Right renal pelvis (tissue), 4 donors: ENCODE measurements at regions not wholly inside any gene's neighbourhood (a gene's known extent, or its start where the extent isn't known, plus 50 kb on each side); places are given as distances from the start of the nearest gene placed in this dataset.
A peak's percentile ranks its signal among the peaks of the same experiment; 100 is the strongest.

ENCODE experiments used
- DNase-seq, 4 donors: peaks; one replicate each; pipeline ENCODE4 v3.0.0-alpha.2; 2013; ENCODE audit warnings: low read depth in 4 of 4, low spot score in 3 of 4, missing footprints in 1 of 4

DNA sequence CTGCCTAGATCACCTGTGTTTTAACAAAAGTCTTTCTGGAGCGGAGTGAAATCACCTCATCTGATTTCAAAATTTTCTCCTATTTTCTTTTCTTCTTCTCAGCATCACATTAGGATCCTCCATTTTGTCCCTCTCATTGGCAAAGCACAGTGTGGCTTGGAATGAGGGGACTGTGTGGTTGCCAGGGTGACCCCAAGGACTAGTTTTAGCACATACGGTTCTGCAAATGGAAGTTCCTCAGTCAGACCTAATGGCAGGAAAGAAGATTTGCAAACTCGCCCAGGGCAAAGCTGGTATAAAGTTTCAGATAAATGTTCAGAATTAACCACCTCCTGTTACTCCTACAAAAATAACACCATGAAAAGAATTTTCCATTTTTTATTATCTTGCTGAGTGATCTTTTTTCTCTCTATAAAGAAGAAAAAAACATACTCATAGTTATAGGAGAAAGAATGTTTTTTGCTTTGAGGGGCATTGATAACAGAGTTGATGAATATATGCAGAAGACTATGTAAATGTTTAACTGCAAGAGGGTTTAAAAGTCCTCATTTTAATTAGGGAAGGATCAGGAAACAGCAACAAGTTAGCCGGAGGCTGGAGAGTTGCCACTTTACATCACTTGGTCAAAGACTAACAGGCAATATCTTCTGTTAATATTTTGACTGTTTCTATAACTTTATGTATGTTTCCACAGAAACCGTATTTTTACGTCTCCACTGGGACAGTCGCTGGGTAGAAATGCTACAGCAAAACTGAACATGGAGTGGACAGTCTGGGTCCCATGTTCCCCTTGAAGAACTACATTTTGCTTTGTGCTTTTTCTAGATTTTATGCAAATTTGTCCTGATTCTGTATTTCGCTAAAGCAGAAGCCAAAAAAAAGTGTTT is 257.8 kb downstream of the NR2F1-AS1 start:
- DNase-seq = no peak

DNA sequence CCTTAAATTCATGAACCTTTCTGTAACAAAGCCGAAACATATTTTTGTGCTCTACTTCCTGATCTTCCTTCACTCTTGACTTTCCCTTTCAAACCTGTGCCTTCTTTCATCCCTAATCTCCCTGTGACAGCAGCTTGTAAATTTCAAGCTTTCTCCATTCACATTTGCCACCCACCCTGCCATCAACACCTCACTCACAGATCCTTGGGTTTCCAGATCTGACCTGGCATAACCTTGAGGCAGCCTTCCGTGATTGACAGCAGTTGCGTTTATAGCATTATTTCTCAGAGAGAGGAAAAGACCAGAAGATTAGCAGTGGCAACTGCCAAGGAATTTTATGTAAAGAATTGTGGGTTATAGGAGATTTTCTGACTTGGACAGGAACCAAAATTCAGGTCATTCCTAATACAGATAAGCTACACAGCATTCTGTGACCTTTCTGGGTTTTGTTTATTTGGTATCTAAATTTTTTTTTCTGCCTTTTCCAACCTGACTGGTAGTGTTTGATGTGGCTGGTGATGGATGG is 260.0 kb downstream of the NR2F1-AS1 start:
- DNase-seq = no peak

DNA sequence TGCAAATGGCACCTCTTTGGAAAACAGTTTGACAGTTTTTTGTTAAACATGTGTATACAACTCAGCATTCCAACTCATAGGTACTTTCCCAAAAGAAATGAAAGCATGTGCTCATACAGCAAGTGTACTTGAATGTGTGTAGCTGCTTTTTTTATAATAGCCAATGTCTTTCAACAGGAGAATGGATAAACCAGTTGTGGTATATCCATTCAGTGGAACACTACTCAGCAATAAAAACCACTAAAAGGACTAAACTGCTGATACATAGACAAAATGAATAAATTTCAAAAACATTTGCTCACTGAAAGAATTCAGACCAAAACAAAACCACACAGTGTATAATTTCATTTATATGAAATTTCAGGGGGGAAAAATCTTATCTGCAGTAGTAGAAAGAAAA is 267.3 kb downstream of the NR2F1-AS1 start:
- DNase-seq = no peak

DNA sequence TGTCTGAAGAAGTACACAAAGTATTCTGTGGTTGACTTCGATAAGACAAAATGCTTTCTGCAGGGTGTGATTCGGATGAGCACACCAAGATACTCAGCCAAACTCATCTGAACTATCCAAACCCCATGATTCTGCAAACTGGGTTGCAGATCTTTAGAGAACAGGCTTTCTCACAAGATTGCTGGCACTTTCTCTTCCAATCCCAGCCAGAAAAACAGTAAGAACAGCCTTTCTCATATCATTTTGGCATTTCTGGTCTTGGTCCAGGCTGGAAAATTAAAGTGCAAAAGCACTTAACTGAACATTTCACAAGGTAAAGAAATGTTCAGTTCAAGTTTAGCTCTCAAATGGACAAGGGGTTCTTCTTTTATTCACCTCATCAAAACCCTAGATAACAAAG is 269.1 kb downstream of the NR2F1-AS1 start:
- DNase-seq = no peak

DNA sequence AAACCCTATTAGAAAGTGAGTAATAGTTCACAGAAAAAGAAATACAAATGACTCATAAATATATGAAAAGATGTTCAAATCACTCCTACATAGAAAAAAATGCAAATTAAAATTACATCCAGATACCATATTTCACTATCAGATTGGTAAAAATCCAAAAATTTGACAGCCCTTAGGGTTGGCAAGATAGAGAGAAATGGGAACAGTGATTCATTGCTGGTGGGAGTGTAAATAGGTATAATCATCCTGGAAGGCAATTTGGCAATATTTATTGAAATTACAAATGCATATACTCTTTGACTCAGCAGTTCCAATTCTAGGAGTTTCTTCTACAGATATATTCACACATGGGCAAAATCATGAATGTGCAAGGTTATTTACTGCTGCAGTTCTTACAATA is 273.5 kb downstream of the NR2F1-AS1 start:
- DNase-seq = no peak

DNA sequence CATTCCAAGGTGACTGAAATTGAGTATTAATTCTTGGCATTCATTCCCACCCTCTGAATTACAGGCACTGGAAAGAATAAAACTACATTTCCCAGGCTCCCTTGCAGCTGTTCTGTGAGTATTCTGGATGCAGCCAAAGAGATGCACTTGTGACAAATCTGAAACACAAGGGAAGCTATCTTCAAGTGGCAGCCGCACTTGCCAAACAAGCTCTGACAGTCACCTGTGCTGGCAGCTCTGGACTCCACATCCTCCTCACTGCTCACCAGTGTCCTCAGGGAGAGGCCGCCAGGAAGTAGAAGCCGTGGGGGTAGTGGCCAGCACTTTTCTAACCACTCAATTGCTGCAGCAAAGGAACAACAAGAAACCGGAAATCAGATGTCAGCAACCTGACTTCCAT is 275.0 kb downstream of the NR2F1-AS1 start:
- no peak for DNase-seq

DNA sequence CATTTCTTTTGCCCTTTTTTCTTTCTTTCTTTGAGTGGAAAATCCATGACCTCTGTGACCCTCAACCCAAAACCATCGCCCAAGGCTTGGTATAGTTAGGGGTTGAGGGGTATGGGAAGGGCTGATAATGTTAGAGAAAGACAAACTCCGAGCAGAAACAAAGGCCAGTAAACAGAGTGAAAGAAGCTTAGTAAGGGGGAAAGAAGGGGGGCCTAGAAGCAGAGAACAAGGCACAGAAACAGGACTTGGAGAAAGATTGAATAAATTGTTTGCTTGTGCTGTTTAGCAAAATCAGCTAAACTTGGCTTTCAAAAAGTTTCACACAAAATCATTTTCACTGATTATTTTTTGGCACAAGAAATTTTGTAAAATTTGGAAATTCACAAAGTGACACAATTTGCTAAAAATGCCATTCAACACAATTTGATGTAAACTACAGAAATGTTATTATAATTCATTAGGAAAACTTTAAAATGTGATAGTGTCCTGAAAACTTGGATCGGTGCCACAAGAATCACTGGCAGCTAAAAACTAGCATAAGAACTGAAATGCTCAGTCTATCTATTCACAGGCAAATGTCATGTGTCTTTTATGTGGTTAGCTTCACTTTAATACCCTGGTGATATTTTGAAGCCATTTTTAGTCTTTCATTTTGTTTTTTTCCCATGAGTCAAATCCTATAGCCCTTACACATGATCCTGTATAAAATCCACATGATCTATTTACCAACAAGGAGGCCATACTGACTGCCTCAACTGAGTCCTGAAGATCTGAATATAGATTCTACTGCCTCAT is 276.4 kb downstream of the NR2F1-AS1 start:
- DNase-seq = no peak

DNA sequence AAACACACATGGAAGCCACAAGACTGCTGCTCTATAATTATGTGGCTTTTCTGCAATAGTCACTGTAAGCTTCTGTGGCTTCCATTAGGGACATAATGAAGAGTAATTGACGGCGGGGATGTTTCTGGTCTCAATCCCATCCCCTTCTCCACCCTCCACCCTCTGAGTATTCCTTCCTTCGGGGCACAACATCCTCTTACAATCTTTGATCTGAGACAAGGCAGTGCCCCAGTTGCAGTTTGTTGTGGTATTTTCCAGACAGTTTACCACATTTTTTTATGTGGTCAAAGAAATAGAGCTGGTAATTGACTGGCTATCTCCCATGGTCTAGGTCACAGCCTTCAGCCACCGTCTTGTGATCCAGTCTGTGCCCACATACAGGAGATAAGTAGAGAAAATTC is 277.7 kb downstream of the NR2F1-AS1 start:
- DNase-seq = no peak

DNA sequence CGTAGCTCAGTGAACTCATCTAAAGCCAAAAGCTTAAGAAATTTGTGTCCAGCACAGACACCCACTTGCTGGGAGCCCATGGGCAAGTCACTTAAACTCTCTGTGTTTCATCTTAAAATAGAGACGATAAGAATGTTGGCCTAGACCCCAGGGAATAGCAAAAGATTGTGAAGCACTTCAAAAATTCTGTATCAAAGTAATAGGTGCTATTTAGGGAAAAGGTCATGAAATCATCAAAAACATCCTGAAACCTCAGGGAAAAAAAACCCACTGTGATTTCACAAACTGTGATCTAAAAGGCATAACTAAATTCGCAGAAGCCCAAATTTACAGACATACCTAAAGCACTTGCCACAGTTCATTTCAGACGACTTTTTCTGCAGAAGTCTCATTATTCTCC is 278.3 kb downstream of the NR2F1-AS1 start:
- DNase-seq = no peak

DNA sequence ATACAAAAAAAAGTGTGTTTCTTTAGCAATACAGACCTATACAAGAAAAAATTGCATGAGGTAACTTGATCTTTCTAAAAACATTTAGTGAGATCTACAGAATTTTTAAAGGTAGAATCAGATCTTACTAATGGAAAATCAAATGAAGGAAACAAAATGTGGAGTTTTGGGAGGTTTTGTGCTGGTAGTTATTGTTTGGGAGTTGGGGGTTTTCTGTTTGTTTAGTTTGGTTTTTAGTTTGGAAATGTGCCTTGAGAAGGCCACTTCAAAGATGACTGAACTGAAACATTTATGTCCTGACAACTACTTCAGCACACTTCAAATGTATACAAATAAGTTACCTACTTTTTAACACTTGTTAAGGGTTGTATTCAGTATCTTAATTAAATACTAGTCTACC is 280.1 kb downstream of the NR2F1-AS1 start:
- DNase-seq = no peak

DNA sequence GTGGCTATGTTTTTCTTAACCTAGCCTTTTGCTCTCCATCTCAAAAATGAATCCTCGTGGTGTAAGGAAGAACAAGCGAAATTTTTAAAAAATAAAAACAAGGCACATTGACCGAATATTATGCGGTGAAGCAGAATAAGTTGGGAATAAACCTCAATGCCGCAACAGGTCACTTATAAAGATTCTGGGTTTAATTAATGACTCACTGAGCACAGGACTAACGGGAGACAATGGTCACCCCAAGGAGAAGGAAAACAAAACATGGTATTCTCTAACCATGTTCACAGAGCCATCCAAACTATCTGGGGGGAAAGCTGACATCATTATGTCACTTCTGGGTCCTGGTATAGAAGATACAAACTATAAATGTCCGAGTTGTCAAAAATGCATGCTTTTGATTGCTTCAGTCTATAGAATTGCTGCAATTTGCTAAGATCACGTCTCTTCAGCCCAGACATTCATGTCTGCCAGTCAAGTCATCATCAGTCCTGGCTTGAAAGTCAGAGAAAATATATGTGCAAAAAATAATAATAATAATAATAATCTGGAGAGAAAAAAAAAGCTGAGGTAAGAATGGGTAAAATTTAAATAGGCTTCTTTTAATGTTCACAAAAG is 280.6 kb downstream of the NR2F1-AS1 start:
- DNase-seq = no peak

DNA sequence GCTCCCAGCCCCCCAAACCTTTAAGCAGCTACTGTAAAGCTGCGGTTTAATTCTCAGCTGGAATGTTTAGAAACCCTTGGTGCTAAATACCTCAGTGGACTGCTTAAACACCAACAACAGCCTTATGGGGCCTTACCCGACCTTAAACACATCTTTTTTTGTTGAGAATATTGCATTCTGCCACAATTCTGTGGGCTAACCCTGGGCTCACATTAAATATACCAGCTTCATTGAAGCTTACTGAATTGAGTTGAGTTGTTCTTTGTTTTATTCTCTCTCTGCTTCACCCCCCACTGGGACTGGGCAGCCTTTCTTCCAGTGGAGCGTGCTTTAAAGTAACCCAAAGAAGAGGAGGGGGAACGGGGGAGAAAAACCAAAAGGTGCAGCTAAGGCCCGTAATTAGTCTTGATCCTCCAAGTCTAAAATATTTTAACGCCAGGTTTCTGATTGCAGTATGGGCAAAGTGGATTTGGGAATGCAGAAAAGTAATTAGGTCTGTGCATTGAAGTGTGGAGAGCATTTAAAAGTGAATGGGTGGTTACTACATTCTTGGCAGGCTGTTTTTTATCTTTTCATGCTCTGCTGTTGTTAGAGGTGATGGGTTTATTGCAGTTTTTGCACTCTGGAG is 281.2 kb downstream of the NR2F1-AS1 start:
- peak in 3 of 4 donors; percentile 41 to 65 (median 61) for DNase-seq

DNA sequence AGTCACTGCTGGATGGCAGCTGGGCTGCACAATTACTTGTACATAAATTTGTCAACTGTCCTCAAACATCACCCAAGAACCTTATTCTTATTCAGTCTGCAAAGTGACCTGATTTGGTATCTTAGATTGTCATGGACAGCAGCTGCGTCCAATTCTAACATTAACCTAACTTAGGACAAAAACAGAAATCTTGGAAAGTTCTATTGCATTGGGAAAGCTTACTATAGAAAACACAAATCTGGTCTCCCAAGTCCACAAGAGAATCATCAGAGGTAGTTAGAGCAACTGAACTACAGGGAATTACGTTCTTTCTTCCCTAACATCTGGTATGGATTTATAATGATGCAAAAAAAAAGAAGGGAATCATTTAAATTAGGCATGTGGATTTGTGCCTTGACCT is 283.9 kb downstream of the NR2F1-AS1 start:
- no peak for DNase-seq

DNA sequence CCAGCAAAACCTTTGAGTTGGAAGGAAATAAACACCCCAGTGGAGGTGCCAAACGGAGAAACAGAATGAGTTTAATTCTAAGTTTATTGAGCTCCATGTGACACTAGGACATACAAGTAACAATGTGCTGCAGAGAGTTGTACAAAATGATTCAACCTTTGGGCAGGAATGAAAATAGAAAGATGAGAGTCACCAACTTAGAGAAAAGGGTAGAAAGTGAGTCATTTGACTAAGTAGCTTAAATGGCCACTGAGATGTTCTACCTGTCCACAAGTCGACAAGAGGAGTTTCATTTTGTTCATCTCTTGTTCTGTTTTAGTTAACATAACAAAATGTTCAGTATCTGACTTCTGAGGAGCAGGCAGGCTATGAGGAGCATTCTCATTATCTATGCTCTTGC is 284.7 kb downstream of the NR2F1-AS1 start:
- no peak for DNase-seq

DNA sequence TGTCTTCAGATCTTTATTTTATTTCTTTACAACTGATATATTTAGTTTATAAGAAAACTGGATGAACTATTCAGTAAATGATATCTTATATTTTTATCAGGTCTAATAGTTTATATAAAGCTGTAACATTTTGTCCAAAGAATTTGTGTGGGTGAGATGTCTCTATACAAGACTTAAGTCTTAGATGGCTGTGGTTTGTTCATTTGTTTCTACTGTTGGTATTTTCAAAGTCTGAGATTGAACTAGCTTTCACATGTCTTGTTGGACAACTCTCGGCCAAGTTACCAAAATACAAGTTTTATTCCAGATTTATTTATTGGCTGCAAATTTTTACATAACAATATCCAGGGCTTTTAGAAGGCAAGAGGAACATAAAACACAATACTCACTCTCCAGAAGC is 286.0 kb downstream of the NR2F1-AS1 start:
- DNase-seq = no peak

DNA sequence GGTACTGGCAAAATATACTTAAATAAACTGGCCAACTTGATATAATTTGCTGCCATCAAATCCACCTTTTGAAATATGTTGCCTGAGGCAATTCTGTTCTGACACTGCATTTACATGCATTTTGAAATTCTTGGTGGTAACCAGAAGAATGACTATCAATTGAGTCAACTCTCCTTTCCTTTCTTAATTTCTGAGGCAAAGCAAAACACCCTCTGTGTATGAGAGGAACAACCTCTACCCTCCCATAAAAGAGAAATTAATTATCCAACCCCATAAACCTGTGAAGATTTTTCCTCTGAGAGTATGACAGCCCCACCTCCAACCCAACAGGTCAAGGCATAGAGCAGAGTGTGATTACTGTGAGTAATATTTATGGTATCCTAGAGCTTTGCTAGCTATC is 286.8 kb downstream of the NR2F1-AS1 start:
- no peak for DNase-seq

DNA sequence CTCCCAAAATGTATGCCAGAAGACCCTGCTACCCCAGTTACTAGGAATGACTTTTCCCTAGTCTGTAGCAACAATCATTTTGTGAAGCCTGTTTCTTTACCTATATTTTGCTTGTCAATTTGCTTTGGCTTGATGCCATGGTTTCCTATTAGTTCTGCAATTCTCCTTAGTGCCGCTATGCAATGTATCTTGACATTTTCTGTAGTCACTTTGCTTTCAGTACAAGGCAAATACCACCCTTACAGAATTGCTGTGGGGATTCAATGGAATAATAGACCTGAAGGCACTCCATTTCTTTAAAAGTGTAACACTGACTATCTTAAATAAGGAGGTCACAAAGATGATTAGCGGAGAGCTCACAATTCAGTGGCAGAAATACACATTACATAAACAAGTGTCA is 291.1 kb downstream of the NR2F1-AS1 start:
- no peak for DNase-seq

DNA sequence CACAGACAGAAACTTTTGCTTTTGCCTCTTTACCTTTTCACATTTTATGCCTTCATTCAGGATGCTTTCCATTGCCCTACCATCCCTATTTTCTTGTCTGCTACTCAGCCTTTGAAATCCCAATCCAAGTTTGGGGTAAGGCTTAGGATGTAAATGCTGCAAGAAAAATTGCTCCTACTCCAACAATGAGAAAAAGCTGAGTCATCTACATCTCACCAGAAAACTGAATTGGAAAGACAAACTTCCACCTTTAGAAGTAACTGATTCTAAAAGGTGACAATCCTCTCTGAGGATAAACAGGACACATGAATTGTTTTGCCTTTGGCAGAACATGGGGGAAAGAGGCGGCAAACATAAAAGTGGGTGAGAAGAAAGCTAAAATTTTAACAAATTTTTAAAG is 295.6 kb downstream of the NR2F1-AS1 start:
- no peak for DNase-seq

DNA sequence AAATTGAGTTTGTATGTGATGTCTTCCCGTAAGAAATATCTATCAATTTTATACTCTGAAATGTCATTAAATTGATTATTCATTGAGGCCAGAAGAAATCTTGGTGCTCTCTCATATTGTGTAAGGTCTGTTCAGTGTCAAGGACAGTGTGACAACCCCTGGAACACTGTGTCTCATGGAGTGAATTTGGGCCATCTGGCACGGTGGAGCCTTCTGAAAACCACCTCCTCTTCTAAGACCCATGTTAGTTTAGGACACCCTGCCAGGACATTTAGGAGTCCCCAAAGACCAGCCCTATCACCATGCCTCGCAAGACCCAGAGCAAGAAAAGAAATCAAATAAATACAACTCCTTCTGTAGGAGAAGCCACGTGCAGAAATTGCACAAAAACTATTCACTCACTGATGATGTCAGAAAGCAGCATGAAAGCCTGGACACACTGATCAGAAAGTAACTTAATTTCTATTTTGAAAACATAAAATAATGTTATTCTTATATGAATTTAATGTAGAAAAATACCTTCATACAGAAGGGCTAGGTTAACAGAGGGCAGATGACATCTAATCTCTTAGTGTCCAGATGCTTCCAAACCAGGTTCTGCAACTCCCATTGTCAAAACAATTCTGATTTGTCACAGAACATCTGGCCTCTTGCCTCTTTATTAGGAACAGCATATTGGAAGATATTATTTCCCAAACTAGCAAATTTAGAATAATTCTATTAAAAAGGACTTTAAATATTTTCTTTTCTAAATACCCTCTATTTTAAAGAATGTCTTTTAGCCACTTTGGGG is 298.8 kb downstream of the NR2F1-AS1 start:
- no peak for DNase-seq

DNA sequence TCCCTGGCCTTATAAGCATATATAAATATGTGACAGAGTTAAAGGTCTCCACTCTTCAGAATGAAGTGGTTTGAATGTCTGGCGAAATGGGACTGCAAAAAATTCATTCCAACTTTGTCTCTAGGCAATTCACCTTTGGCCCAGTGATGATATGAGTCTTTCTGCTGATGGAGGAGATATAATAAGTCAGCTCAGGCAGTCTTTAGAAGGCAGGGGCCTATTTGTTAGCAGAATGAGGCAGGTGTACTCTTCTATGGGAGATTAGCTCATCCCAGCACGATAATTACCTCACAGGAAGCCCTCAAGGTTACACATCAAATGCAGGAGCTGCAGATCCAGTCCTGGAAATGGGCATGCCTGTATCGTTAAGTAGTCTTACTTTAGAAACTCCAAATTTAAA is 300.5 kb downstream of the NR2F1-AS1 start:
- no peak for DNase-seq
